Activated CD4-positive, alpha-beta T cell treated with anti-CD3 and anti-CD28 coated beads for 36 hours (primary cell): ENCODE measurements at regions not wholly inside any gene's neighbourhood (a gene's known extent, or its start where the extent isn't known, plus 50 kb on each side); places are given as distances from the start of the nearest gene placed in this dataset.

ENCODE experiments used
- ATAC-seq: fragments of 200-7000 bp; cut with Tn5 transposase; one replicate; pipeline ENCODE4 v1.10.0; 2021; ENCODE audit warnings: mild to moderate bottlenecking, moderate library complexity
- CTCF ChIA-PET: fragments of 350-600 bp; sonication (Branson Sonifier 250); formaldehyde crosslinking; loops from one replicate; lab custom pipeline; 2021; ENCODE audit warnings: antibody characterized with exemption; lab: Charles Lee
- POLR2A ChIA-PET: fragments of 350-600 bp; sonication (Branson Sonifier 250); formaldehyde crosslinking; loops from one replicate; lab custom pipeline; 2021; ENCODE audit warnings: antibody characterized with exemption, inconsistent platforms; lab: Charles Lee
- DNase-seq: peaks from one replicate; pipeline ENCODE4 v3.0.0-alpha.2; 2020
- H3K27ac Mint-ChIP-seq: one replicate; pipeline ENCODE4 v1.8.0; 2021; ENCODE audit warnings: mixed read lengths
- H3K27me3 Mint-ChIP-seq: one replicate; pipeline ENCODE4 v1.8.0; 2021; ENCODE audit warnings: mixed read lengths
- H3K36me3 Mint-ChIP-seq: one replicate; pipeline ENCODE4 v1.8.0; 2021; ENCODE audit warnings: low read depth, mixed read lengths
- H3K4me1 Mint-ChIP-seq: one replicate; pipeline ENCODE4 v1.8.0; 2021; ENCODE audit warnings: mixed read lengths
- H3K4me3 Mint-ChIP-seq: one replicate; pipeline ENCODE4 v1.8.0; 2021; ENCODE audit warnings: mild to moderate bottlenecking, moderate library complexity, mixed read lengths
- H3K9me3 Mint-ChIP-seq: one replicate; pipeline ENCODE4 v1.8.0; 2021; ENCODE audit warnings: low read depth, mixed read lengths
- intact Hi-C, 2 experiments: fragments of 100-400 bp; cut with DNase I in 1 of 2; cut with micrococcal nuclease in 1 of 2; formaldehyde crosslinking; loops; one replicate each; pipeline versions ENCODE4 v1.14.2 to v1.15.1; 2022 to 2024; cut with DNase I, micrococcal nuclease

DNA sequence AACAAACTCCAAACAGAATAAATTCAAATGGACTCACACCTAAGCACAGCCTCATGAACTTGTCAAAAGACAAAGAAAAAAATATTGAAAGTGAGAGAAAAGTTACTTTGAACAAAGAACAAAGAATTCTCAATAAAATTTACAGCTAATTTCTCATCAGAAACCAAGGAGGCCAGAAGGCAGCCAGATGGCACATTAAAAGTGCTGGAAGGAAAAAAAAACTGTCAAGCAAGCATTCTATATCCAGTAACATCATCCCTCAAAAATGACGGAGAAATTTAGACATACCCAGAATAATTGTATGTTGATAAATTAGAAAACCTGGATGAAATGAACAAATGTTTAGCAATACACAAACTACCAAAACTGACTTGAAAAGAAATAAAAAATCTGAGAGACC is 129.8 kb upstream of the UQCRFS1 start:
- H3K9me3 Mint-ChIP-seq, result peaks cover 39% of the 10 kb centered on the region
- DNase-seq (no peak), ATAC-seq (no peak)
- intact Hi-C loops, result no loop called here
- no peak overlapping the region for H3K4me3 Mint-ChIP-seq
- H3K4me1 Mint-ChIP-seq, result no peaks in the 10 kb centered on the region
- peaks cover 2% of the 10 kb centered on the region for H3K27me3 Mint-ChIP-seq
- ChIA-PET POLR2A (no interaction called here), CTCF (no interaction called here)
- H3K27ac Mint-ChIP-seq, result no peak overlapping the region
- H3K36me3 Mint-ChIP-seq, result no peaks in the 10 kb centered on the region

DNA sequence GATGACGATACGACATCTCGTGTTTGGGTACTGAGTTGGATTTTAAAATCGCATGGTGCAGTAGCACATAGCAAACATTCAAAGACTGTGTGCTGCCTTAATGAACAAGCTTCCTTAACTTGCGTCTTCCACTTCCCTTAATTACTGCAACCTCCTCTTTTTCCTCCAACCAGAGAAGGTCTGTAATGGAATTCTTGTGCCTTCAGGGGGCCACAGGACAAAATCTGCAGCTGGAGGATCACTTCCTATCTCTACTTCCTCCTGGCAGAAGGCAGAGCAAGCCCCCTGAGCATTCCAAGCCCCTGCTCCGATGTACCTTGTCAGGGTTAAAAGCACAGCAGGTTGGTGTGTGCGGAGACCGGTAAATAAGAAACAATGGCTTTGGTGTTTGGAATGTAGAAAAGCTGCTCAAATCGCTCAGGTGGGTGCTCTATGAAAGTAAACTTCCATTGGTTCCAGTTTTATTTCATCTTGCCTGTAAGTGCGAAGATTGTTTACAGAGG is 151.3 kb upstream of the UQCRFS1 start:
- CTCF ChIA-PET, result no interaction called here

DNA sequence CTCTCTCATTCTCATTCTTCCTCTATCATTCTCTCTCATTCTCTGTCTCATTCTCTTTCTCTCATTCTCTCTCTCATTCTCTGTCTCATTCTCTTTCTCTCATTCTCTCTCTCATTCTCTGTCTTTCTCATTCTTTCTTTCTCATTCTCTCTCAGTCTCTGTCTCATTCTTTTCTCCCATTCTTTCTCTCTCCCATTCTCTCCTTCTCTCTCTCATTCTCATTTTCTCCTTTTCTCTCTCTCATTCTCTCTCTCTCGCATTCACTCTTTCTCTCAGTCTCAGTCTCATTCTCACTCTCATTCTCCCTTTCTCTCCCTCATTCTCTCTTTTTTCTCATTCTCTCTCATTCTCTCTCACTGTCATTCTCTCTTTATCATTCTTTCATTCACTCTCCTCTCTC is 152.0 kb upstream of the UQCRFS1 start:
- ChIA-PET POLR2A (no interaction called here), CTCF (no interaction called here)
- H3K36me3 Mint-ChIP-seq, result no peaks in the 10 kb centered on the region
- DNase-seq, result no peak
- H3K27me3 Mint-ChIP-seq, result peaks cover 33% of the 10 kb centered on the region
- no peak for ATAC-seq
- no peak overlapping the region for H3K27ac Mint-ChIP-seq
- H3K9me3 Mint-ChIP-seq, result peaks cover 9% of the 10 kb centered on the region
- no peaks in the 10 kb centered on the region for H3K4me1 Mint-ChIP-seq
- intact Hi-C loops, result loop anchor here in 1 of 2 experiments (10.0 kb wide), 1 partner anchor 1030 kb away; no protein-coding TSS in a partner anchor
- no peak overlapping the region for H3K4me3 Mint-ChIP-seq

More for the DNA sequence above, 151.3 kb upstream of the UQCRFS1 start:
- Mint-ChIP-seq H3K9me3 (peaks cover 9% of the 10 kb centered on the region), H3K36me3 (no peaks in the 10 kb centered on the region), H3K4me3 (no peak overlapping the region), H3K27ac (no peak overlapping the region), H3K4me1 (no peaks in the 10 kb centered on the region), H3K27me3 (peaks cover 33% of the 10 kb centered on the region)
- POLR2A ChIA-PET, result no interaction called here
- DNase-seq, result no peak
- intact Hi-C loops, result loop anchor here in 1 of 2 experiments (10.0 kb wide), 1 partner anchor 1031 kb away; no protein-coding TSS in a partner anchor
- ATAC-seq, result no peak

DNA sequence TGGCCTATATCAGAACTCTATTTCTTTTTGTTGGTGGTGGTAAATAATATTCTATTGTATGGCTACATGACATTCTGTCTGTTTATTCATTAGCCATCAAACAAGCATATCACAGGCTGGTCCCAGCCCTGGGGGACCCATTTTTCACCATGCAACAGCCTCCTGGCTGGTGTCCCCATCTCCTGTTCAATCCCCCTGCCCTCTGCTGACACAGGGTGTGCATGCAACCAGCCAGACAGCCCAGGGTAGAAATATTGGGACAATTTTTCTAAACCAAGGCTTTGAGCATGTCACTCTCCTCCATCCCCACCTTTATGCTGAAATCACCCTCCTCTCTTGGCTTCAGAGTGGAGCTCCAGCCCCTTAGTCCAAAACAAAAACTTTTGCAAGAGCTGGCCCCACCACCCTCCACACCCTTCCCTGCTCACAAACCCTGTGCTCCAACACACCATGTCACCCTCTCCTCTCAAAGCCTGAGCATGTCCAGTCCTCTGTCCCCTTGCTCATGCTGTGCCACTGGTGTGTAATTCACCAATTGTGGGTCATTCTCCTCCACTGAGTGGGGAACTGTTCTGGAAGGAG is 153.0 kb upstream of the UQCRFS1 start:
- Mint-ChIP-seq H3K27me3 (peaks cover 33% of the 10 kb centered on the region), H3K9me3 (peaks cover 7% of the 10 kb centered on the region), H3K36me3 (no peaks in the 10 kb centered on the region), H3K4me1 (no peaks in the 10 kb centered on the region), H3K27ac (no peak overlapping the region), H3K4me3 (no peak overlapping the region)
- ChIA-PET POLR2A (no interaction called here), CTCF (interaction anchor here (0.6 kb wide), 1 partner anchor 234 kb away, joined by 3 read pairs; no protein-coding TSS in a partner anchor)
- intact Hi-C loops, result loop anchor here in 1 of 2 experiments (10.0 kb wide), 1 partner anchor 1029 kb away; no protein-coding TSS in a partner anchor
- ATAC-seq (no peak), DNase-seq (no peak)

DNA sequence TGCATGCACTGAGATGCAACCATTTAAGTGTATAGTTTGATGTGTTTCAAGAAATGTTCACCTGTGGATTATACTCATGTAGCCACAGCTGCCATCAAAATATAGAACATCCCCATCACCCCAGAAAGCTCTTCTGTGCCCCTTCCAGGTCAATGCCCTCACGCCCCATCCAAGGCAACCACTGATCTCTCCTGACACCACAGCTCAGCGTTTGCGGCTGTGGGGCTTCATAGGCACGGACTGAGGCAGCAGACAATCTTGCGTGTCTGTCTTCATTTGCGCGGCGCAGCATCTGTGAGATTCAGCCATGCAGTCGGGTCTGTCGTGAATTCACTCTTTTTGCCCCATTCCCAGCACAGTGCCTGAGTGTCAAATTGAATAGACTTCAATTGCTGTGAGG is 153.8 kb upstream of the UQCRFS1 start:
- Mint-ChIP-seq H3K36me3 (no peaks in the 10 kb centered on the region), H3K27me3 (peaks cover 33% of the 10 kb centered on the region), H3K4me1 (no peaks in the 10 kb centered on the region), H3K9me3 (peaks cover 4% of the 10 kb centered on the region), H3K4me3 (no peak overlapping the region), H3K27ac (no peak overlapping the region)
- intact Hi-C loops, result loop anchor here in 1 of 2 experiments (10.0 kb wide), 1 partner anchor 1028 kb away; no protein-coding TSS in a partner anchor
- ATAC-seq (no peak), DNase-seq (no peak)
- ChIA-PET POLR2A (no interaction called here), CTCF (interaction anchor here (0.6 kb wide), 1 partner anchor 235 kb away, joined by 3 read pairs; no protein-coding TSS in a partner anchor)

DNA sequence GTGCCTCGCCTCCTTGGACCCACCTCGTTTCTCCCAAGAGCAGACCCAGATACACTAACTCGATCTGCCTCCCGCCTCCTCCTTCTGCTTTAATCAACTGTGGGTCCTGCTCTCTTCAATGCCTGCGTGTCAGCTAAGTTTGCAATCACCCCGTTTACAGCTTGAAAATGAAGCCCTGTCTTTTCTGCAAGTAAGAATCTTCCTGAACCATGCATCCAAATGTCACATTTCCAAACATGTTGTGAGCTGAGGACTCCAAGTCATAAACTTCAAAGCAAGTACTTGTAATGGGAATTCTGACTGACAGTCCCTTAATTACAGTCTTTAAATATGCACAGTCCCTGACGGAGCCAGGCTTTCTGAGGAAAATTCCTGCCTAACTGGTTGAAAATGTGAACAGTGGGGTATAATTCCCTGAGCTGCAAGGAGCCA is 154.9 kb upstream of the UQCRFS1 start:
- intact Hi-C loops, result loop anchor here in 1 of 2 experiments (10.0 kb wide), 1 partner anchor 1027 kb away; no protein-coding TSS in a partner anchor
- H3K36me3 Mint-ChIP-seq, result no peaks in the 10 kb centered on the region
- H3K4me3 Mint-ChIP-seq, result no peak overlapping the region
- DNase-seq (no peak), ATAC-seq (no peak)
- H3K27ac Mint-ChIP-seq, result no peak overlapping the region
- H3K9me3 Mint-ChIP-seq, result no peaks in the 10 kb centered on the region
- H3K27me3 Mint-ChIP-seq, result peaks cover 33% of the 10 kb centered on the region
- H3K4me1 Mint-ChIP-seq, result no peaks in the 10 kb centered on the region
- POLR2A ChIA-PET, result no interaction called here
- CTCF ChIA-PET, result interaction anchor here (0.6 kb wide), 1 partner anchor 791 kb away, joined by 3 read pairs; no protein-coding TSS in a partner anchor

DNA sequence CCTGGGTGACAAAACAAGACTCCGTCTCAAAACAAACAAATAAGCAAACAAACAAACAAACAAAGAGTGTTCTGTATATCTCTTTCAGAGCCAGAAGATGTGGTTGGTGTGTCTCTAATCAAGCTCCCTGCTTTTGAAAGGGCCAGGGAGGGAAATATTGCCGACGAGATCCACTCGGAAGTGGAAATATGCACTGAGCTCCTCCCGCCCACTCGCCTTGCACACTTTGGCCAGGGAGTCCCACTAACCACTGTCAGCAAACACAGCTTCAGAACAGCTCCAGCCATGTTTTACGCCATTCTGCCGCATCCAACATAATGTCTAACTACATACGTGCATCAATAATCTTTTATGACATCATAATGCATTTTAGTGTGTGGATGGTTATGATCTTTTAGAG is 155.5 kb upstream of the VSTM2B start:
- Mint-ChIP-seq H3K9me3 (no peaks in the 10 kb centered on the region), H3K27me3 (peaks cover 23% of the 10 kb centered on the region)
- POLR2A ChIA-PET, result no interaction called here

DNA sequence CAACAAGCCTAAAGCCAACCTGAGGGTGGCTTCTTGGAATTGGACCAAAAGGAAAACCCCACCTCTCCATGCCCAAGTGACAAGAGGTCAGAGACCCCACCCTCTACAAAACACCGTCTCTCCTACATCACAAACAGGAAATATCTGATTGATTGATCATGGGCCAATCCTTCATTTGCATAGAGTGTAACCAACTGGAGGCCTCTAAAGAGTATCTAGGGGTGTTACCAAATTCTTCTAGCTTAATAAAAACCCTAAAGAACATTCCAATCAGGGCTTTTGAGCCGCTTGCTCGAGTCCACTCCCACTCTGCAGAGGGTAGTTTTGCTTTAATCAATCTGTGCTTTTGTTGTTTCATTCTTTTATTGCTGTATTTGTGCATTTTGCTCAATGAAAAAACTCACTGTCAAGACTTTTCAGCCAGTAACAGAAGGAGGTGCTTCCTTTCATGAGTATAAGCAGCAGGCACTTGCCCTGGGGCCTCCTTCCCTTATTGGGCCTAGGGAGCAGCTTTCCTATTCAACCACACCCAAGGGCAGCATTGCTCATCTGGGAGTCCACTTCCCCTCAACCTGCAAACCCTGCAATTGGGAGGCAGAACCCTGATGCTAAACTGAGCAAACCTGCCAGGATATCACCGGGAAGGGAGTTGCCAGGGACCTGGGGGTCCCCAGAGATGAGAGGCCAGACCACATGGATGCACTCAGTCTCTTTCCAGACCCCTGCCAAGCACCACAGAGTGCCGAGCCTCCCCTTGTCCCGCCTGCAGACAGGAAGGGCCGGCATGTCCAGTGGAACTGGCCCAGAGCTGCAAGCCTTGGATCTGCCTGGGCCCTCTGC is 154.3 kb upstream of the VSTM2B start:
- CTCF ChIA-PET, result no interaction called here
- Mint-ChIP-seq H3K27me3 (peaks cover 17% of the 10 kb centered on the region), H3K36me3 (no peaks in the 10 kb centered on the region), H3K27ac (no peak overlapping the region), H3K4me3 (no peak overlapping the region), H3K9me3 (no peaks in the 10 kb centered on the region), H3K4me1 (no peaks in the 10 kb centered on the region)
- no peak for ATAC-seq
- intact Hi-C loops, result no loop called here
- POLR2A ChIA-PET, result no interaction called here
- no peak for DNase-seq

More for the DNA sequence above, 155.5 kb upstream of the VSTM2B start:
- Mint-ChIP-seq H3K4me1 (no peaks in the 10 kb centered on the region), H3K4me3 (no peak overlapping the region), H3K36me3 (no peaks in the 10 kb centered on the region), H3K27ac (no peak overlapping the region)
- DNase-seq (no peak), ATAC-seq (no peak)
- CTCF ChIA-PET, result no interaction called here
- intact Hi-C loops, result no loop called here

DNA sequence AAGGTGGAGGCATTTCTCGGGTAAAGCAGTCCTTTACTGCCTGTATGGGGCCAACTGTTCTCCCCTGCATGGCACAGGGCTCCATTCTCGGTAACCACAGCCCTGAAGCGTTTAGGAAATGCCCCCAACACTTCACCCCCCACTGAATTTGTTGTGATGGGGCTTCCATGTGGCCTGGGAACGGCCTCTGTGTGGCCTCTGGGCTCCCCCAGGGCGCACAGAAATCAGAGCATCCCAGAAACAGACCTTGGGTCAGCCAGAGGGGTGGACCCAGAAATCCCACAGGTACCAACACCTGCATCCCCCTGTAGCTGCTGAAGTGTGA is 153.7 kb upstream of the VSTM2B start:
- Mint-ChIP-seq H3K9me3 (no peaks in the 10 kb centered on the region), H3K4me1 (no peaks in the 10 kb centered on the region), H3K4me3 (no peak overlapping the region), H3K27ac (no peak overlapping the region), H3K36me3 (no peaks in the 10 kb centered on the region), H3K27me3 (peaks cover 12% of the 10 kb centered on the region)
- DNase-seq (no peak), ATAC-seq (no peak)
- CTCF ChIA-PET, result no interaction called here
- intact Hi-C loops, result no loop called here
- POLR2A ChIA-PET, result no interaction called here

DNA sequence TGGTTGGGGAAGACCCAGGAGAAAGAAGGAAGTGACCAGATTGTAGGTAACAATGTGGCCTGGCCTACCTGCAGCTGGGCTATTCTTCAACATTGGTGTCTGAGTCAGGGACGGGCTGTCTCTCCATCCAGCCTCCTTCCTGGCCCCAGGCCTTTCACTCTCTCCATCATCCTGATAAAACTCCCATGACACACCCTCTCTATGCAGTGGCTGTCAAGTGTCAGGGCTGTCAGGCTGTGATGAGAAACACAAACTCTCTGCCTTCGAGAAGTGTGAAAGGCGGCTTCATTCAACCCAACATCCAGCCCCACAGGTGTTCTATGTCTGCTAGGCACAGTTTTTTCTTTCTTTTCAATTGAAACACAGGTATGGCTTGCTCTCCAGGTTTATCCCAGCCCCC is 153.3 kb upstream of the VSTM2B start:
- Mint-ChIP-seq H3K36me3 (no peaks in the 10 kb centered on the region), H3K27ac (no peak overlapping the region), H3K4me3 (no peak overlapping the region), H3K9me3 (no peaks in the 10 kb centered on the region), H3K27me3 (peaks cover 14% of the 10 kb centered on the region), H3K4me1 (no peaks in the 10 kb centered on the region)
- intact Hi-C loops, result no loop called here
- POLR2A ChIA-PET, result no interaction called here
- CTCF ChIA-PET, result no interaction called here
- DNase-seq (no peak), ATAC-seq (no peak)

DNA sequence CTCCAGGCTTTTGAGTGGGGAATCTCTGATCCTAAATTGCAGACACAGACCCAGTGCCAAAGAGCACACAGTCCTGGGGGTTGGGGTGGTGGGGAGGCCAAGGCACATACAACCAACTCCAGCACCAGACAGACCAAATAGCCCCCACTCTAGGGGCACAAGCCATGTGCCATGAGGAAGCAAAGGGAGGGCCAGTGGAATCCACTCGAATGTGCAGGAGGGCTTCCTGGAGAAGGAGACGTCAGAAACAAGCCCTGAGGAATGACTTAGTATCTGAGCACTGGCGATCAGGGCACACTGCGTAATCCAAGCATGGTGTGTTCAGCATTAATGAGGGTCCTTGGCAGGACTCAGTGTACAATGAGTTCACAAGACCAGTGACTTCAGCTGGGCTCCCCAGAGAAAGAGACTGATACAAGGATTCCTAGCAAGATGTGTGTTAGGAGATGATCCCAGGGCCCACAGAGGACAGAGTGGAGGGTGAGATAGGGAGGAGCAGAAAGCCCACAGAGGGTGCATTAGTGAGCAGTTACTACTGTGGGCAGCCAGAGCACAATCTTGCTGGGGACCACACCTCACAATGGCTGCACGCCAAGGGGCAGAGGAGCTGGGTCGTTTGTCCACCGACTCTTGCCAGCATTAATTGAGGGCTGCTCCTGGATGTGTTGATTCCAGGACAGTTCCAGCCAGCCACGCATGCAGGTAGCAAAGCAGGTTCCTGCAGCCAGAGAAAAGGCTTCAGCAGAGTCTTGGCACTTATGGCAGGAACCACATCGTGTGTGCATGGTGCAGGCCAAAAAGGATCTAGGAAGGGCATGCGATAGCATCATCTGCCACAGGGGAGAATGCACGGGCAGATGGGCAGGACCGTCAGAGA is 152.6 kb upstream of the VSTM2B start:
- Mint-ChIP-seq H3K4me3 (no peak overlapping the region), H3K27me3 (peaks cover 12% of the 10 kb centered on the region), H3K36me3 (no peaks in the 10 kb centered on the region), H3K27ac (no peak overlapping the region), H3K9me3 (no peaks in the 10 kb centered on the region), H3K4me1 (no peaks in the 10 kb centered on the region)
- intact Hi-C loops, result no loop called here
- ChIA-PET CTCF (interaction anchor here (0.6 kb wide), 1 partner anchor 405 kb away, joined by 3 read pairs; no protein-coding TSS in a partner anchor), POLR2A (no interaction called here)
- no peak for DNase-seq
- no peak for ATAC-seq
